ENCODE measurements at regions not wholly inside any gene's neighbourhood (a gene's known extent, or its start where the extent isn't known, plus 50 kb on each side); places are given as distances from the start of the nearest gene placed in this dataset.
"Not testable (repeated sequence)": the region's sequence is repeated elsewhere in the genome, so short reads cannot be mapped to it uniquely, and the experiment has no call there.

- TF ChIP-seq EZH2phosphoT487 (IDR thresholded peaks at IDR 0.05; ENCODE audit: borderline replicate concordance, low read depth, low read length); CTCF (conservative IDR thresholded peaks at IDR 0.05; ENCODE audit: low read length): not testable (repeated sequence)
These were observed 684.9 kb downstream of the CDY1 start for GRCh38 chrY:26306630-26307385.

Measured in OCI-LY7 (cell line).